Liver (tissue), 3 donors: ENCODE measurements at regions not wholly inside any gene's neighbourhood (a gene's known extent, or its start where the extent isn't known, plus 50 kb on each side); places are given as distances from the start of the nearest gene placed in this dataset.

Experiments used
- ATF3 ChIP-seq: IDR thresholded peaks from 2 replicates; pipeline ENCODE4 v1.6.1; 2016; ENCODE audit warnings: antibody characterized with exemption
- CTCF ChIP-seq: fragments of 150-350 bp; IDR thresholded peaks from 2 replicates; pipeline ENCODE4 v1.5.1; 2017; ENCODE audit warnings: improper control_type of control experiment, low read depth, low read length; ENCODE audit not compliant: missing input control
- EGR1 ChIP-seq, 2 donors: IDR thresholded peaks; 2 replicates each; pipeline ENCODE4 v1.6.1; 2016 to 2018; ENCODE audit warnings: antibody characterized with exemption in 2 of 2, low read depth in 2 of 2
- NR2F2 ChIP-seq: IDR thresholded peaks from 2 replicates; pipeline ENCODE4 v1.6.1; 2016; ENCODE audit warnings: antibody characterized with exemption
- RAD21 ChIP-seq, 2 donors: IDR thresholded peaks; 2 replicates each; pipeline ENCODE4 v1.6.1; 2016; ENCODE audit warnings: antibody characterized with exemption in 2 of 2, mild to moderate bottlenecking in 2 of 2
- YY1 ChIP-seq: IDR thresholded peaks from 2 replicates; pipeline ENCODE4 v1.6.1; 2016; ENCODE audit warnings: antibody characterized with exemption, mild to moderate bottlenecking
- TF ChIP-seq, protein P1 (sequence below): IDR thresholded peaks from 2 replicates; pipeline ENCODE4 v1.6.1; 2016; ENCODE audit warnings: antibody characterized with exemption, mild to moderate bottlenecking
- donor health status: healthy.
- donor health status: healthy.

DNA sequence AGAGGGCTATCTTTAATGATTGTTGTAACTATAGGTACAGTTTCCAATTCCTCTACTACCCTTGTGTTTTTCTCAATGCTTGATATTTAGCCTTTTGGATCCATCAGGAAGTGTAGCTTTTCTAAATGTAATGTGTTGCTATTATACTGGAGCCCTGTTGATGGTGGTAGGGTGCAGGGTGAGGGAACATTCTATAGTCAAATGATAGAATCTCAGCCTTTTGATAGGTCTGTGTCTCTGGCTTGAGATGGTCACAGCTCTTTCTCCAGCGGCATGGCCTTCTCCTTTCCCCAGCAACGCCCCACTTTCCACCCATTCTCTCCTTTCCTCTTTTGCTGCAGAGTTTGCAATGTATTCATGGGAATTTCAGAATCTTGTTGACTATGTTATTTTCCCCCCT, 398.6 kb downstream of the RERGL start:
- TF ChIP-seq CTCF (no peak), YY1 (no peak), ATF3 (no peak), NR2F2 (no peak), RAD21 (IDR thresholded peaks at IDR 0.05) (no peak), EGR1 (IDR thresholded peaks at IDR 0.05; ENCODE audit: low read depth in 2 of 2) (no peak)
- TF ChIP-seq, protein P1, sequence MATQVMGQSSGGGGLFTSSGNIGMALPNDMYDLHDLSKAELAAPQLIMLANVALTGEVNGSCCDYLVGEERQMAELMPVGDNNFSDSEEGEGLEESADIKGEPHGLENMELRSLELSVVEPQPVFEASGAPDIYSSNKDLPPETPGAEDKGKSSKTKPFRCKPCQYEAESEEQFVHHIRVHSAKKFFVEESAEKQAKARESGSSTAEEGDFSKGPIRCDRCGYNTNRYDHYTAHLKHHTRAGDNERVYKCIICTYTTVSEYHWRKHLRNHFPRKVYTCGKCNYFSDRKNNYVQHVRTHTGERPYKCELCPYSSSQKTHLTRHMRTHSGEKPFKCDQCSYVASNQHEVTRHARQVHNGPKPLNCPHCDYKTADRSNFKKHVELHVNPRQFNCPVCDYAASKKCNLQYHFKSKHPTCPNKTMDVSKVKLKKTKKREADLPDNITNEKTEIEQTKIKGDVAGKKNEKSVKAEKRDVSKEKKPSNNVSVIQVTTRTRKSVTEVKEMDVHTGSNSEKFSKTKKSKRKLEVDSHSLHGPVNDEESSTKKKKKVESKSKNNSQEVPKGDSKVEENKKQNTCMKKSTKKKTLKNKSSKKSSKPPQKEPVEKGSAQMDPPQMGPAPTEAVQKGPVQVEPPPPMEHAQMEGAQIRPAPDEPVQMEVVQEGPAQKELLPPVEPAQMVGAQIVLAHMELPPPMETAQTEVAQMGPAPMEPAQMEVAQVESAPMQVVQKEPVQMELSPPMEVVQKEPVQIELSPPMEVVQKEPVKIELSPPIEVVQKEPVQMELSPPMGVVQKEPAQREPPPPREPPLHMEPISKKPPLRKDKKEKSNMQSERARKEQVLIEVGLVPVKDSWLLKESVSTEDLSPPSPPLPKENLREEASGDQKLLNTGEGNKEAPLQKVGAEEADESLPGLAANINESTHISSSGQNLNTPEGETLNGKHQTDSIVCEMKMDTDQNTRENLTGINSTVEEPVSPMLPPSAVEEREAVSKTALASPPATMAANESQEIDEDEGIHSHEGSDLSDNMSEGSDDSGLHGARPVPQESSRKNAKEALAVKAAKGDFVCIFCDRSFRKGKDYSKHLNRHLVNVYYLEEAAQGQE: no peak
